Naive thymus-derived CD4-positive, alpha-beta T cell (primary cell): ENCODE measurements at regions not wholly inside any gene's neighbourhood (a gene's known extent, or its start where the extent isn't known, plus 50 kb on each side); places are given as distances from the start of the nearest gene placed in this dataset.
"Not testable (repeated sequence)": the region's sequence is repeated elsewhere in the genome, so short reads cannot be mapped to it uniquely, and the experiment has no call there.

ENCODE experiments used
- ATAC-seq: fragments of 150-1000 bp; cut with Tn5 transposase; 2 replicates; pipeline ENCODE4 v1.10.0; 2021; ENCODE audit warnings: mild to moderate bottlenecking, moderate library complexity
- CTCF ChIA-PET: fragments of 350-600 bp; sonication (Branson Sonifier 250); formaldehyde crosslinking; loops from one replicate; lab custom pipeline; 2021; ENCODE audit warnings: antibody characterized with exemption; lab: Charles Lee
- POLR2A ChIA-PET: fragments of 350-600 bp; sonication (Branson Sonifier 250); formaldehyde crosslinking; loops from one replicate; lab custom pipeline; 2021; ENCODE audit warnings: antibody characterized with exemption, inconsistent platforms; lab: Charles Lee
- DNase-seq, 9 donors: peaks; one replicate each; pipeline versions ENCODE4 v3.0.0 to v3.0.0-alpha.2; 2020 to 2022; ENCODE audit warnings: mixed read lengths in 1 of 9
- H3K27ac ChIP-seq: one replicate; pipeline ENCODE4 v1.7.0; 2013; ENCODE audit warnings: mild to moderate bottlenecking, low read depth, low read length, moderate library complexity
- H3K27me3 ChIP-seq, 2 donors: one replicate each; pipeline ENCODE4 v1.7.0; 2013; ENCODE audit warnings: low read length in 2 of 2, mild to moderate bottlenecking in 2 of 2, moderate library complexity in 2 of 2; ENCODE audit not compliant: control insufficient read depth in 2 of 2, insufficient read depth in 2 of 2
- H3K36me3 ChIP-seq, 3 experiments: 1 replicate in 2 of 3; 2 replicates in 1 of 3; pipeline ENCODE4 v1.7.0; 2013; ENCODE audit warnings: low read length in 3 of 3, mild to moderate bottlenecking in 3 of 3, moderate library complexity in 1 of 3; ENCODE audit not compliant: insufficient read depth in 3 of 3, control insufficient read depth in 2 of 3
- H3K4me1 ChIP-seq, 2 donors: one replicate each; pipeline ENCODE4 v1.7.0; 2013; ENCODE audit warnings: low read length in 2 of 2, mild to moderate bottlenecking in 2 of 2, moderate library complexity in 1 of 2; ENCODE audit not compliant: control insufficient read depth in 2 of 2, insufficient read depth in 2 of 2
- H3K4me3 ChIP-seq: 2 replicates; pipeline ENCODE4 v1.7.0; 2013; ENCODE audit warnings: mild to moderate bottlenecking, low read length
- H3K9me3 ChIP-seq, 3 experiments: 1 replicate in 2 of 3; 2 replicates in 1 of 3; pipeline ENCODE4 v1.7.0; 2013; ENCODE audit warnings: low read length in 3 of 3; ENCODE audit not compliant: control insufficient read depth in 2 of 3
- H3K27ac Mint-ChIP-seq, 9 donors: one replicate each; pipeline ENCODE4 v1.8.0; 2020 to 2022; ENCODE audit warnings: mixed read lengths in 9 of 9, mild to moderate bottlenecking in 8 of 9, moderate library complexity in 5 of 9, inconsistent platforms in 2 of 9
- H3K27me3 Mint-ChIP-seq, 5 donors: one replicate each; pipeline ENCODE4 v1.8.0; 2021 to 2022; ENCODE audit warnings: mixed read lengths in 5 of 5, mild to moderate bottlenecking in 1 of 5
- H3K36me3 Mint-ChIP-seq, 5 donors: one replicate each; pipeline ENCODE4 v1.8.0; 2020 to 2022; ENCODE audit warnings: mixed read lengths in 5 of 5, mild to moderate bottlenecking in 3 of 5, inconsistent platforms in 1 of 5
- H3K4me1 Mint-ChIP-seq, 7 donors: one replicate each; pipeline ENCODE4 v1.8.0; 2020 to 2022; ENCODE audit warnings: mixed read lengths in 7 of 7, mild to moderate bottlenecking in 3 of 7, inconsistent platforms in 1 of 7
- H3K4me3 Mint-ChIP-seq, 10 donors: one replicate each; pipeline ENCODE4 v1.8.0; 2020 to 2022; ENCODE audit warnings: mild to moderate bottlenecking in 10 of 10, mixed read lengths in 10 of 10, moderate library complexity in 6 of 10, inconsistent platforms in 2 of 10
- H3K9me3 Mint-ChIP-seq, 11 donors: one replicate each; pipeline ENCODE4 v1.8.0; 2020 to 2022; ENCODE audit warnings: mixed read lengths in 11 of 11, mild to moderate bottlenecking in 4 of 11, inconsistent platforms in 1 of 11, moderate library complexity in 1 of 11
- intact Hi-C, 2 donors: fragments of 100-400 bp; cut with micrococcal nuclease; formaldehyde crosslinking; loops; one replicate each; pipeline ENCODE4 v1.15.1; 2023

DNA sequence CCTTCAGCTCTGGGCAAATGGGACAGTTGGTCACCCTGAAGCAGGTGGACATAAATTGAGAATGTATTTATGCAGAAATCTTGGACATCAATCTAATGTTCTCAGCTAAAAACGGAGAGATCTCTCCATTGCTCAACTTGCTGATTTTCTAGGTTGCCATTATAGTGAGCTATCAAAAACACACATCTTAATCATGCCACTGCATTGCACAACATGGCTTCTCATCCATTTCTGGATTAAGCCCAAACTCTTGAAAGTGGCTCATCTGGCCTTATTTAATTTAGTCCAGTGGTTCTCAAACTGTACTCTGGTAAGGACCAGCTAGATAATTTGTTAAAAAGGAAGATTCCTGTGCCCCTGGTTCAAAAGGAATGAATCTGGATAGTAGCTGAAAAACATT lies 324.9 kb upstream of the CITED2 start:
- H3K4me1 Mint-ChIP-seq, result peaks cover 0 to 11% (median 0%) of the 10 kb centered on the region in 7 donors
- H3K9me3 Mint-ChIP-seq, result peaks cover 0 to 4% (median 0%) of the 10 kb centered on the region in 11 donors
- no peaks in the 10 kb centered on the region for H3K36me3 Mint-ChIP-seq
- ChIA-PET POLR2A (no interaction called here), CTCF (interaction anchor here (0.7 kb wide), 1 partner anchor 9 kb away, joined by 3 read pairs; no protein-coding TSS in a partner anchor)
- ATAC-seq (no peak), DNase-seq (no peak)
- H3K36me3 ChIP-seq, result no peaks in the 10 kb centered on the region
- H3K27me3 Mint-ChIP-seq, result peaks cover 0 to 4% (median 3%) of the 10 kb centered on the region in 5 donors
- H3K4me3 Mint-ChIP-seq, result no peak overlapping the region
- intact Hi-C loops, result no loop called here
- H3K4me3 ChIP-seq, result no peak overlapping the region
- H3K27ac ChIP-seq, result no peak overlapping the region
- no peaks in the 10 kb centered on the region for H3K4me1 ChIP-seq
- no peaks in the 10 kb centered on the region for H3K9me3 ChIP-seq
- no peaks in the 10 kb centered on the region for H3K27me3 ChIP-seq
- H3K27ac Mint-ChIP-seq, result no peak overlapping the region

DNA sequence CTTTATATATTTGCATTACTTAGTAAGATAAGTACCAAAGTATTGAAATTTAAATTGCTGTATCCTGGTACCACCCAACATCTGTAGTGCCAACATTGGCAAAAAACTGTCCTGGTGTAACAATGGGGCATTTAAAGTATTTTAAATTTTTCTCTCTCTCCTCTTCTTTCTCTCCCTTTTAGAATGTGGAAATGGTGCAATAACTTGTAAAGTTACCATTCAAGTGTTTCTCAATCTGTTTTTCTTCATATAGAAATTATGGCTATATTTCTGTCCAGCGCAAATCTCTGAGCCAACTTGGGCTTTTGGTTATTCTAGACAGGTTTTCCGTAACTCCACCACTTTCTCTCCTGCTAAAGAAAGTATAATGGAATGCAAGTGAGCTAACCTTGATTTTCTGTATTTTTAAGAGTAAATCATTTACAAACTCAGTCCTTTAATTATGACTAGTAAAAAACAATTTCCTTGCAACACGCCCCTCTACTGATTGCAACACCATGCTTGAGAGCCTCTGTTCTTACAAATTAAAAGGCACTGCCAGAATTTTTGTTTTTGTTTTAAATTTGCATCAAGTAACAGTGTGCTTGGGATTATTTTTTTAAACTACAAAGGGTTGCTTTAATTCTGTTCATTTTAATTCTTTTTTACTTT lies 324.2 kb upstream of the CITED2 start:
- Histone ChIP-seq H3K4me1 (no peaks in the 10 kb centered on the region), H3K27me3 (no peaks in the 10 kb centered on the region), H3K4me3 (no peak overlapping the region), H3K9me3 (no peaks in the 10 kb centered on the region), H3K27ac (no peak overlapping the region), H3K36me3 (no peaks in the 10 kb centered on the region)
- H3K4me1 Mint-ChIP-seq, result peaks cover 0 to 11% (median 0%) of the 10 kb centered on the region in 7 donors
- CTCF ChIA-PET, result interaction anchor here (0.7 kb wide), 1 partner anchor 8 kb away, joined by 3 read pairs; no protein-coding TSS in a partner anchor
- intact Hi-C loops, result no loop called here
- H3K27ac Mint-ChIP-seq, result no peak overlapping the region
- peaks cover 0 to 4% (median 3%) of the 10 kb centered on the region in 5 donors for H3K27me3 Mint-ChIP-seq
- DNase-seq (no peak), ATAC-seq (no peak)
- no peaks in the 10 kb centered on the region for H3K36me3 Mint-ChIP-seq
- H3K4me3 Mint-ChIP-seq, result no peak overlapping the region
- POLR2A ChIA-PET, result no interaction called here
- H3K9me3 Mint-ChIP-seq, result peaks cover 0 to 4% (median 0%) of the 10 kb centered on the region in 11 donors

DNA sequence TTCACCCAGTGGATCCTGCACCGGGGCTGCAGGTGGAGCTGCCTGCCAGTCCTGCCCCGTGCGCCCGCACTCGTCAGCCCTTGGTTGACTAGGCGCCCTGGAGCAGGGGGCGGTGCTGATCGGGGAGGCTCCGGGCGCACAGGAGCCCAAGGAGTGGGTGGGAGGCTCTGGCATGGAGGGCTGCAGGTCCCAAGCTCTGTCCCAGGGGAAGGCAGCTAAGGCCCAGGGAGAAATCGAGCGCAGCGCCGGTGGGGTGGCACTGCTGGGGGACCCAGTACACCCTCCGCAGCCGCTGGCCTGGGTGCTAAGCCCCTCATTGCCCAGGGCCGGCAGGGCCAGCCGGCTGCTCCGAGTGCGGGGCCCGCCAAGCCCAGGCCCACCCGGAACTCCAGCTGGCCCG lies 323.4 kb upstream of the CITED2 start:
- H3K36me3 ChIP-seq, H3K27ac ChIP-seq, H3K9me3 ChIP-seq, H3K27me3 ChIP-seq, CTCF ChIA-PET, ATAC-seq, H3K27ac Mint-ChIP-seq, H3K4me1 ChIP-seq, H3K36me3 Mint-ChIP-seq, H3K27me3 Mint-ChIP-seq, H3K9me3 Mint-ChIP-seq, POLR2A ChIA-PET, intact Hi-C loops, DNase-seq, H3K4me3 ChIP-seq, H3K4me3 Mint-ChIP-seq: not testable (repeated sequence)
- H3K4me1 Mint-ChIP-seq, result peaks cover 0 to 11% (median 0%) of the 10 kb centered on the region in 7 donors

DNA sequence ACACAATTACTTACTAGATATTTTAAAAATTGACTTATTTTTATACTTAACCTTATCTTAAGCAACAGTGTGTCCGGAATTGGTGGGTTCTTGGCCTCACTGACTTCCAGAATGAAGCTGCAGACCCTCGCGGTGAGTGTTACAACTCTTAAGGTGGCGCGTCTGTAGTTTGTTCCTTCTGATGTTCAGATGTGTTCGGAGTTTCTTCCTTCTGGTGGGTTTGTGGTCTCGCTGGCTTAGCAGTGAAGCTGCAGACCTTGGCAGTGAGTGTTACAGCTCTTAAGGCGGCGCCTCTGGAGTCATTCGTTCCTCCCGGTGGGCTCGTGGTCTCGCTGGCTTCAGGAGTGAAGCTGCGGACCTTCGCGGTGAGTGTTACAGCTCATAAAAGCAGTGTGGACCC lies 322.5 kb upstream of the CITED2 start:
- CTCF ChIA-PET, H3K9me3 ChIP-seq, DNase-seq, intact Hi-C loops, H3K27me3 ChIP-seq, H3K27ac ChIP-seq, H3K4me1 ChIP-seq, H3K4me3 ChIP-seq, H3K9me3 Mint-ChIP-seq, H3K36me3 Mint-ChIP-seq, H3K36me3 ChIP-seq, ATAC-seq, POLR2A ChIA-PET: not testable (repeated sequence)
- H3K4me1 Mint-ChIP-seq, result peaks cover 0 to 11% (median 0%) of the 10 kb centered on the region in 7 donors
- H3K27me3 Mint-ChIP-seq, result peaks cover 0 to 11% (median 6%) of the 10 kb centered on the region in 5 donors
- H3K27ac Mint-ChIP-seq, result peak overlapping the region in 1 of 9 donors; percentile 66
- H3K4me3 Mint-ChIP-seq, result peak overlapping the region in 6 of 10 donors; percentile 11 to 71 (median 45)

DNA sequence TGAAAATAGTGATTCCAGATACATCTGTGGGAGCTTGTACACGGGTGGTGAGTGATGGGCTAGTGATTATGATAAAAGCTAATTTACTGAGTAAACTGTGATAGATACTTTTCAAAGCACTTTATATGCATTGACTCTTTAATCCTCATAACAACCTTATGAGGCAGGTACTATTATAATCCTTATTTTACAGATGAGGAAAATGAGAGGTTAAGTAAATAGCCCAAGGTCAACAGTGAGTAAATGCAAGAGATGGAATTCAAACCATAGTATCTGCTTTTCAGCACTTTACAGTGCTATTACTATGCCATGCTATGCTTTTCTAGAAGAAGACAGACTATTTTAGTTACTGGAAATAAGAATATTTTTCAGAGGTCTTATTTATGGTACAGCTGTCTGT lies 320.9 kb upstream of the CITED2 start:
- Histone ChIP-seq H3K4me1 (no peaks in the 10 kb centered on the region), H3K9me3 (no peaks in the 10 kb centered on the region), H3K36me3 (no peaks in the 10 kb centered on the region), H3K27me3 (no peaks in the 10 kb centered on the region), H3K4me3 (no peak overlapping the region), H3K27ac (no peak overlapping the region)
- ChIA-PET CTCF (interaction anchor here (0.6 kb wide), 1 partner anchor 1209 kb away, joined by 3 read pairs; no protein-coding TSS in a partner anchor), POLR2A (no interaction called here)
- Mint-ChIP-seq H3K4me1 (peaks cover 0 to 11% (median 0%) of the 10 kb centered on the region in 7 donors), H3K27ac (no peak overlapping the region), H3K4me3 (no peak overlapping the region), H3K36me3 (no peaks in the 10 kb centered on the region), H3K9me3 (peaks cover 0 to 1% (median 0%) of the 10 kb centered on the region in 11 donors), H3K27me3 (peaks cover 0 to 16% (median 7%) of the 10 kb centered on the region in 5 donors)
- intact Hi-C loops, result no loop called here
- DNase-seq, result no peak
- no peak for ATAC-seq

DNA sequence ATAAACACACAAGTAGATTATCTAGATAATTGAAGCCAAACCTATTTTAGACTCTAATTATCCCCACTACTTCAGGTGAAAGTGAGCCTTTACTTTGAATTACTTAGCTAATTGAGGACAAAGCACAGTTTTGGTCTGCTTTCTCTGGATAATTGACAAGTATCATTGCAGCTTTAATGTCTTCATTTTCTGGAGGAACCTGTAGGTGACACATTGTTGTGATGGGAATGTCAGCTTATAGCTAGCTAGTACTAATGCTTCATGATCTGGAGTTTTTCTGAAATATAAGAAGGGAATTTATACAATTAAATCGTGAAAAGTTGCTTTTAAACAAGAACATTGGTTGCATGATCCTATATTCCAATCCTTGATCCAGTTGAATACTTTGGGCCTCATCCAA lies 319.3 kb upstream of the CITED2 start:
- H3K27me3 Mint-ChIP-seq, result peaks cover 0 to 16% (median 9%) of the 10 kb centered on the region in 5 donors
- ATAC-seq (no peak), DNase-seq (no peak)
- H3K9me3 Mint-ChIP-seq, result peaks cover 0 to 1% (median 0%) of the 10 kb centered on the region in 11 donors
- Histone ChIP-seq H3K9me3 (no peaks in the 10 kb centered on the region), H3K36me3 (no peaks in the 10 kb centered on the region), H3K27ac (no peak overlapping the region), H3K27me3 (no peaks in the 10 kb centered on the region), H3K4me3 (no peak overlapping the region), H3K4me1 (no peaks in the 10 kb centered on the region)
- POLR2A ChIA-PET, result no interaction called here
- peaks cover 0 to 11% (median 0%) of the 10 kb centered on the region in 7 donors for H3K4me1 Mint-ChIP-seq
- CTCF ChIA-PET, result no interaction called here
- H3K27ac Mint-ChIP-seq, result no peak overlapping the region
- intact Hi-C loops, result no loop called here
- no peaks in the 10 kb centered on the region for H3K36me3 Mint-ChIP-seq
- H3K4me3 Mint-ChIP-seq, result no peak overlapping the region

DNA sequence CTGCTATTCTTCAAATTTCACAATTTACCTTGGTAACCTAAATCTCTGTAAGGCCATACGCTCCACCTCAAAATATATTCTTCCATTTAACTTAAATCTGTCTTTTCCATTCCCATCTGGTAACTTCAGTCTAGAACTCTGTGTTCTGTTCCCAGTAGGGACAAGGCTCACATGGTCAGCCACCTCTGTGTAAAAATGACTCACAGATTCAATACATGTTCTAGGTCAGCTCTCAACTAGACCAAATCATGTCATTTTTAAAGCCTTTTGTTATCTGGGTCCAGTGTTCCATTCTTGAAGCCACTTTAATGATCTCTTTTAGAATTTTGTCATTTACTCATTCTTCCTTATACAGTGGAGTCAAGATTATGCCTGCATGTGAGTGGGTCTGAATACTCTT lies 315.6 kb upstream of the CITED2 start:
- no peak overlapping the region for H3K4me3 ChIP-seq
- no peak overlapping the region for H3K27ac Mint-ChIP-seq
- H3K4me1 ChIP-seq, result no peaks in the 10 kb centered on the region
- intact Hi-C loops, result no loop called here
- peaks cover 0 to 1% (median 0%) of the 10 kb centered on the region in 7 donors for H3K4me1 Mint-ChIP-seq
- POLR2A ChIA-PET, result no interaction called here
- no peaks in the 10 kb centered on the region for H3K36me3 Mint-ChIP-seq
- no peak for ATAC-seq
- CTCF ChIA-PET, result interaction anchor here (0.8 kb wide), 1 partner anchor 9 kb away, joined by 3 read pairs; no protein-coding TSS in a partner anchor
- H3K9me3 ChIP-seq, result no peaks in the 10 kb centered on the region
- no peak overlapping the region for H3K27ac ChIP-seq
- H3K9me3 Mint-ChIP-seq, result no peaks in the 10 kb centered on the region
- no peak for DNase-seq
- H3K27me3 ChIP-seq, result no peaks in the 10 kb centered on the region
- no peaks in the 10 kb centered on the region for H3K36me3 ChIP-seq
- no peak overlapping the region for H3K4me3 Mint-ChIP-seq
- peaks cover 0 to 25% (median 8%) of the 10 kb centered on the region in 5 donors for H3K27me3 Mint-ChIP-seq
